Liver (tissue), 8 donors: ENCODE measurements at regions not wholly inside any gene's neighbourhood (a gene's known extent, or its start where the extent isn't known, plus 50 kb on each side); places are given as distances from the start of the nearest gene placed in this dataset.

Experiments
- DNase-seq: peaks from one replicate; pipeline ENCODE4 v3.0.0-alpha.2; 2017; ENCODE audit warnings: low spot score
- H3K27ac ChIP-seq, 2 donors: one replicate each; pipeline ENCODE4 v1.7.0; 2013; ENCODE audit warnings: inconsistent platforms in 2 of 2, low read length in 2 of 2, control low read depth in 1 of 2, low read depth in 1 of 2, mild to moderate bottlenecking in 1 of 2
- H3K27me3 ChIP-seq, 4 donors: one replicate each; pipeline versions ENCODE4 v1.6.1 to v1.7.0; 2013; ENCODE audit warnings: low read length in 3 of 4, inconsistent platforms in 1 of 4, mild to moderate bottlenecking in 1 of 4, moderate library complexity in 1 of 4; ENCODE audit not compliant: control insufficient read depth in 4 of 4, insufficient read depth in 4 of 4
- H3K36me3 ChIP-seq, 4 donors: one replicate each; pipeline versions ENCODE4 v1.6.1 to v1.7.0; 2013; ENCODE audit warnings: low read length in 3 of 4, mild to moderate bottlenecking in 3 of 4, low read depth in 1 of 4, moderate library complexity in 1 of 4; ENCODE audit not compliant: control insufficient read depth in 4 of 4, insufficient read depth in 3 of 4
- H3K4me1 ChIP-seq, 4 donors: one replicate each; pipeline versions ENCODE4 v1.6.1 to v1.7.0; 2013; ENCODE audit warnings: low read length in 3 of 4, mild to moderate bottlenecking in 3 of 4, moderate library complexity in 1 of 4; ENCODE audit not compliant: control insufficient read depth in 4 of 4, insufficient read depth in 4 of 4
- H3K4me3 ChIP-seq, 3 donors: one replicate each; pipeline versions ENCODE4 v1.6.1 to v1.7.0; 2013; ENCODE audit warnings: low read length in 3 of 3, control low read depth in 1 of 3, low read depth in 1 of 3, mild to moderate bottlenecking in 1 of 3
- H3K9ac ChIP-seq, 2 donors: one replicate each; pipeline ENCODE4 v1.7.0; 2013; ENCODE audit warnings: low read length in 2 of 2, mild to moderate bottlenecking in 2 of 2, moderate library complexity in 2 of 2, control low read depth in 1 of 2, low read depth in 1 of 2
- H3K9me3 ChIP-seq, 4 donors: one replicate each; pipeline versions ENCODE4 v1.6.1 to v1.7.0; 2013; ENCODE audit warnings: low read length in 3 of 4; ENCODE audit not compliant: control insufficient read depth in 4 of 4
- EGR1 ChIP-seq, 2 donors: IDR thresholded peaks; 2 replicates each; pipeline ENCODE4 v1.6.1; 2016 to 2018; ENCODE audit warnings: antibody characterized with exemption in 2 of 2, low read depth in 2 of 2
- FOXA1 ChIP-seq: IDR thresholded peaks from 2 replicates; pipeline ENCODE4 v1.6.1; 2016; ENCODE audit warnings: antibody characterized with exemption
- FOXA2 ChIP-seq: IDR thresholded peaks from 2 replicates; pipeline ENCODE4 v1.6.1; 2016; ENCODE audit warnings: antibody characterized with exemption
- GABPA ChIP-seq, 2 donors: IDR thresholded peaks in 1 of 2; conservative IDR thresholded peaks in 1 of 2; 2 replicates each; pipeline ENCODE4 v1.6.1; 2016; ENCODE audit warnings: antibody characterized with exemption in 2 of 2, mild to moderate bottlenecking in 1 of 2, moderate library complexity in 1 of 2
- HNF4A ChIP-seq, 2 donors: conservative IDR thresholded peaks; 2 replicates each; pipeline ENCODE4 v1.6.1; 2016; ENCODE audit warnings: antibody characterized with exemption in 2 of 2, mild to moderate bottlenecking in 2 of 2
- JUND ChIP-seq, 2 donors: IDR thresholded peaks; 2 replicates each; pipeline ENCODE4 v1.6.1; 2016; ENCODE audit warnings: antibody characterized with exemption in 2 of 2
- NR2F2 ChIP-seq: IDR thresholded peaks from 2 replicates; pipeline ENCODE4 v1.6.1; 2016; ENCODE audit warnings: antibody characterized with exemption
- RAD21 ChIP-seq, 2 donors: IDR thresholded peaks; 2 replicates each; pipeline ENCODE4 v1.6.1; 2016; ENCODE audit warnings: antibody characterized with exemption in 2 of 2, mild to moderate bottlenecking in 2 of 2
- RXRA ChIP-seq, 2 donors: IDR thresholded peaks; 2 replicates each; pipeline ENCODE4 v1.6.1; 2017 to 2018; ENCODE audit warnings: antibody characterized with exemption in 2 of 2, mild to moderate bottlenecking in 1 of 2
- SP1 ChIP-seq: IDR thresholded peaks from 2 replicates; pipeline ENCODE4 v1.6.1; 2018; ENCODE audit warnings: antibody characterized with exemption, mild to moderate bottlenecking
- TAF1 ChIP-seq: conservative IDR thresholded peaks from 2 replicates; pipeline ENCODE4 v1.6.1; 2016; ENCODE audit warnings: antibody characterized with exemption, mild to moderate bottlenecking
- YY1 ChIP-seq: IDR thresholded peaks from 2 replicates; pipeline ENCODE4 v1.6.1; 2016; ENCODE audit warnings: antibody characterized with exemption, mild to moderate bottlenecking
- WGBS: extraction: QIAGEN DNeasy Blood & Tissue Kit; methylation state at CpG from one replicate; pipeline ENCODE4 v1.1.7; 2013; 5-methylcytosine and 5-hydroxymethylcytosine counted together
- TF ChIP-seq, protein P1 (sequence below): IDR thresholded peaks from 2 replicates; pipeline ENCODE4 v1.6.1; 2016; ENCODE audit warnings: antibody characterized with exemption
- TF ChIP-seq, protein P2 (sequence below): IDR thresholded peaks from 2 replicates; pipeline ENCODE4 v1.6.1; 2016; ENCODE audit warnings: antibody characterized with exemption
- TF ChIP-seq, protein P3 (sequence below): fragments of 150-350 bp; IDR thresholded peaks from 2 replicates; pipeline ENCODE4 v1.5.1; 2017; ENCODE audit warnings: improper control_type of control experiment, low read depth, low read length; ENCODE audit not compliant: missing input control
- TF ChIP-seq, protein P4 (sequence below): IDR thresholded peaks from 2 replicates; pipeline ENCODE4 v1.6.1; 2016; ENCODE audit warnings: antibody characterized with exemption, mild to moderate bottlenecking
- TF ChIP-seq, protein P5 (sequence below): IDR thresholded peaks from 2 replicates; pipeline ENCODE4 v1.6.1; 2016; ENCODE audit warnings: antibody characterized with exemption
- donor health status: healthy.
- donor health status: healthy.
- donor health status: healthy.
- donor health status: healthy.
- donor health status: healthy.

DNA sequence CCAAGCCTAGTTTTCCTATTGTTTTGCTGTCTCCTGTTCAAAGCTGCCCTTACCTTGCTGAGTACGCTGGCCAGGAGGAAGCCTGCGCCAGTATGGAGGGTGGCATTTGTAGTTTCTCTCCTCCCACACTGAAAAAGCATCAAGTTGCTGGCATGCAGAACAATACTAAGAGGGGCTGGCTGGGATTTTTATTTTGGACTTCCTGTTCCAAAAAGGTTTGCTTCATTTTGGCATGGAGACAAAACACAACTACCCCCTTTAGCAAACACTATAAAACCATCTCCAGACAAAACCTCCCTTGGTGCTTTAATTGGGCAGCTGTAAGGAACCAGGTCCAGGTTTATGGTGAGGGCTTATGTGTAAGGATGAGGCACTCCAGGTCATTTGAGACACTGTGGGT lies 457.6 kb downstream of the PDCD6IP start (continued):
- TF ChIP-seq, protein P1, sequence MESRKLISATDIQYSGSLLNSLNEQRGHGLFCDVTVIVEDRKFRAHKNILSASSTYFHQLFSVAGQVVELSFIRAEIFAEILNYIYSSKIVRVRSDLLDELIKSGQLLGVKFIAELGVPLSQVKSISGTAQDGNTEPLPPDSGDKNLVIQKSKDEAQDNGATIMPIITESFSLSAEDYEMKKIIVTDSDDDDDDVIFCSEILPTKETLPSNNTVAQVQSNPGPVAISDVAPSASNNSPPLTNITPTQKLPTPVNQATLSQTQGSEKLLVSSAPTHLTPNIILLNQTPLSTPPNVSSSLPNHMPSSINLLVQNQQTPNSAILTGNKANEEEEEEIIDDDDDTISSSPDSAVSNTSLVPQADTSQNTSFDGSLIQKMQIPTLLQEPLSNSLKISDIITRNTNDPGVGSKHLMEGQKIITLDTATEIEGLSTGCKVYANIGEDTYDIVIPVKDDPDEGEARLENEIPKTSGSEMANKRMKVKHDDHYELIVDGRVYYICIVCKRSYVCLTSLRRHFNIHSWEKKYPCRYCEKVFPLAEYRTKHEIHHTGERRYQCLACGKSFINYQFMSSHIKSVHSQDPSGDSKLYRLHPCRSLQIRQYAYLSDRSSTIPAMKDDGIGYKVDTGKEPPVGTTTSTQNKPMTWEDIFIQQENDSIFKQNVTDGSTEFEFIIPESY = no peak

DNA sequence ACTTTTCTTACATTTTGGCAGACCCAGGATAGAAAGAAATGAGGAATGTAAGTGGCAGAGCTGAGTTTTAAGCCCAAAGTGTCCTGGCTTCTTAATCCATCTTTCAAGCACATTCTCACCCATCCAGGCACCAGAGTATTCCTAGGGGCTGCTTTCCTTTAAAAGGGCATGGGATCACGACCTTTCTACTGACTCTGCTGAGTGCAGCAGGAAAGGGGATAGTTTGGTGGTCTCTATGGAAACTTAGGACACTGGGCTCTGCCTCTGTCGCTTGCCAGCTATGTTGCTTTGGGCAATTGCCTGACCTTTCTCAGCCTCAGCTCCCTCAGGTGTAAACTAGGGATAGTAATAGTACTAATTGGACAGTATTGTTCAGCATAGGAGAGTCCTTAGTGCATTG lies 458.4 kb downstream of the PDCD6IP start:
- WGBS = 39% methylated on average over 2 of the region's 2 CpGs
- H3K9ac ChIP-seq = no peak overlapping the region
- H3K4me3 ChIP-seq = no peak overlapping the region
- H3K27ac ChIP-seq = no peak overlapping the region
- H3K36me3 ChIP-seq = no peaks in the 10 kb centered on the region
- TF ChIP-seq RXRA (IDR thresholded peaks at IDR 0.05) (no peak), HNF4A (conservative IDR thresholded peaks at IDR 0.05) (no peak), GABPA (IDR thresholded peaks at IDR 0.05 in 1 of 2, conservative IDR thresholded peaks at IDR 0.05 in 1 of 2) (no peak), RAD21 (IDR thresholded peaks at IDR 0.05) (no peak), JUND (IDR thresholded peaks at IDR 0.05) (no peak), FOXA1 (no peak), NR2F2 (no peak), TAF1 (no peak), FOXA2 (no peak), YY1 (no peak), SP1 (no peak), EGR1 (IDR thresholded peaks at IDR 0.05; ENCODE audit: low read depth in 2 of 2) (no peak)
- TF ChIP-seq, protein P2, sequence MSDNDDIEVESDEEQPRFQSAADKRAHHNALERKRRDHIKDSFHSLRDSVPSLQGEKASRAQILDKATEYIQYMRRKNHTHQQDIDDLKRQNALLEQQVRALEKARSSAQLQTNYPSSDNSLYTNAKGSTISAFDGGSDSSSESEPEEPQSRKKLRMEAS = no peak
- TF ChIP-seq, protein P3, sequence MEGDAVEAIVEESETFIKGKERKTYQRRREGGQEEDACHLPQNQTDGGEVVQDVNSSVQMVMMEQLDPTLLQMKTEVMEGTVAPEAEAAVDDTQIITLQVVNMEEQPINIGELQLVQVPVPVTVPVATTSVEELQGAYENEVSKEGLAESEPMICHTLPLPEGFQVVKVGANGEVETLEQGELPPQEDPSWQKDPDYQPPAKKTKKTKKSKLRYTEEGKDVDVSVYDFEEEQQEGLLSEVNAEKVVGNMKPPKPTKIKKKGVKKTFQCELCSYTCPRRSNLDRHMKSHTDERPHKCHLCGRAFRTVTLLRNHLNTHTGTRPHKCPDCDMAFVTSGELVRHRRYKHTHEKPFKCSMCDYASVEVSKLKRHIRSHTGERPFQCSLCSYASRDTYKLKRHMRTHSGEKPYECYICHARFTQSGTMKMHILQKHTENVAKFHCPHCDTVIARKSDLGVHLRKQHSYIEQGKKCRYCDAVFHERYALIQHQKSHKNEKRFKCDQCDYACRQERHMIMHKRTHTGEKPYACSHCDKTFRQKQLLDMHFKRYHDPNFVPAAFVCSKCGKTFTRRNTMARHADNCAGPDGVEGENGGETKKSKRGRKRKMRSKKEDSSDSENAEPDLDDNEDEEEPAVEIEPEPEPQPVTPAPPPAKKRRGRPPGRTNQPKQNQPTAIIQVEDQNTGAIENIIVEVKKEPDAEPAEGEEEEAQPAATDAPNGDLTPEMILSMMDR = no peak
- TF ChIP-seq, protein P1 = no peak
- TF ChIP-seq, protein P4, sequence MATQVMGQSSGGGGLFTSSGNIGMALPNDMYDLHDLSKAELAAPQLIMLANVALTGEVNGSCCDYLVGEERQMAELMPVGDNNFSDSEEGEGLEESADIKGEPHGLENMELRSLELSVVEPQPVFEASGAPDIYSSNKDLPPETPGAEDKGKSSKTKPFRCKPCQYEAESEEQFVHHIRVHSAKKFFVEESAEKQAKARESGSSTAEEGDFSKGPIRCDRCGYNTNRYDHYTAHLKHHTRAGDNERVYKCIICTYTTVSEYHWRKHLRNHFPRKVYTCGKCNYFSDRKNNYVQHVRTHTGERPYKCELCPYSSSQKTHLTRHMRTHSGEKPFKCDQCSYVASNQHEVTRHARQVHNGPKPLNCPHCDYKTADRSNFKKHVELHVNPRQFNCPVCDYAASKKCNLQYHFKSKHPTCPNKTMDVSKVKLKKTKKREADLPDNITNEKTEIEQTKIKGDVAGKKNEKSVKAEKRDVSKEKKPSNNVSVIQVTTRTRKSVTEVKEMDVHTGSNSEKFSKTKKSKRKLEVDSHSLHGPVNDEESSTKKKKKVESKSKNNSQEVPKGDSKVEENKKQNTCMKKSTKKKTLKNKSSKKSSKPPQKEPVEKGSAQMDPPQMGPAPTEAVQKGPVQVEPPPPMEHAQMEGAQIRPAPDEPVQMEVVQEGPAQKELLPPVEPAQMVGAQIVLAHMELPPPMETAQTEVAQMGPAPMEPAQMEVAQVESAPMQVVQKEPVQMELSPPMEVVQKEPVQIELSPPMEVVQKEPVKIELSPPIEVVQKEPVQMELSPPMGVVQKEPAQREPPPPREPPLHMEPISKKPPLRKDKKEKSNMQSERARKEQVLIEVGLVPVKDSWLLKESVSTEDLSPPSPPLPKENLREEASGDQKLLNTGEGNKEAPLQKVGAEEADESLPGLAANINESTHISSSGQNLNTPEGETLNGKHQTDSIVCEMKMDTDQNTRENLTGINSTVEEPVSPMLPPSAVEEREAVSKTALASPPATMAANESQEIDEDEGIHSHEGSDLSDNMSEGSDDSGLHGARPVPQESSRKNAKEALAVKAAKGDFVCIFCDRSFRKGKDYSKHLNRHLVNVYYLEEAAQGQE = no peak
- TF ChIP-seq, protein P5, sequence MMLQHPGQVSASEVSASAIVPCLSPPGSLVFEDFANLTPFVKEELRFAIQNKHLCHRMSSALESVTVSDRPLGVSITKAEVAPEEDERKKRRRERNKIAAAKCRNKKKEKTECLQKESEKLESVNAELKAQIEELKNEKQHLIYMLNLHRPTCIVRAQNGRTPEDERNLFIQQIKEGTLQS = no peak
- DNase-seq = no peak
- no peaks in the 10 kb centered on the region for H3K9me3 ChIP-seq
- no peaks in the 10 kb centered on the region for H3K4me1 ChIP-seq
- H3K27me3 ChIP-seq = peaks cover 0 to 3% (median 0%) of the 10 kb centered on the region in 4 donors
